ENCODE measurements at regions not wholly inside any gene's neighbourhood (a gene's known extent, or its start where the extent isn't known, plus 50 kb on each side); places are given as distances from the start of the nearest gene placed in this dataset.

DNA sequence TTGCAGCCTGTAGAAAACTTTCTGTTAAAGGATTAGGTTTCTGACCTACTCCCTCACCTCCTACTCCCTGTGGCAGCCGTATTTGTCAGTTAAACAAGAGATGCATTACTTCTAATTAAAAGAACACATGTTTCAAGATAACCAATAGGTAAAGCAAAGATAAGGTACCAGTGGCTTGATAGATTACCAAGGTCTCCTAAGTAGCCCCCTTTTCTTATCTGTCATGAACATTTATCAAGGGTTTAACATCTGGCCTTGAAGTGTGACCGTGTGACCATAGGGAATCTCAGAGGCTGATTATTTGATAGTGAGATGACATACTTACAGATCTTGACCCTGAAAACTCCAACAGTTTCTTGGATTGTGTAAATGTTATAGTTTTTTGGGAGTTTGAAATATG lies 764.0 kb upstream of the EDIL3 start:
- TF ChIP-seq EZH2phosphoT487 (IDR thresholded peaks at IDR 0.05) (no peak), EZH2 (IDR thresholded peaks at IDR 0.05) (no peak)
- TF ChIP-seq, protein P1, sequence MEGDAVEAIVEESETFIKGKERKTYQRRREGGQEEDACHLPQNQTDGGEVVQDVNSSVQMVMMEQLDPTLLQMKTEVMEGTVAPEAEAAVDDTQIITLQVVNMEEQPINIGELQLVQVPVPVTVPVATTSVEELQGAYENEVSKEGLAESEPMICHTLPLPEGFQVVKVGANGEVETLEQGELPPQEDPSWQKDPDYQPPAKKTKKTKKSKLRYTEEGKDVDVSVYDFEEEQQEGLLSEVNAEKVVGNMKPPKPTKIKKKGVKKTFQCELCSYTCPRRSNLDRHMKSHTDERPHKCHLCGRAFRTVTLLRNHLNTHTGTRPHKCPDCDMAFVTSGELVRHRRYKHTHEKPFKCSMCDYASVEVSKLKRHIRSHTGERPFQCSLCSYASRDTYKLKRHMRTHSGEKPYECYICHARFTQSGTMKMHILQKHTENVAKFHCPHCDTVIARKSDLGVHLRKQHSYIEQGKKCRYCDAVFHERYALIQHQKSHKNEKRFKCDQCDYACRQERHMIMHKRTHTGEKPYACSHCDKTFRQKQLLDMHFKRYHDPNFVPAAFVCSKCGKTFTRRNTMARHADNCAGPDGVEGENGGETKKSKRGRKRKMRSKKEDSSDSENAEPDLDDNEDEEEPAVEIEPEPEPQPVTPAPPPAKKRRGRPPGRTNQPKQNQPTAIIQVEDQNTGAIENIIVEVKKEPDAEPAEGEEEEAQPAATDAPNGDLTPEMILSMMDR (IDR thresholded peaks at IDR 0.05) = no peak

Data from neural progenitor cell (in vitro differentiated cells).